Stomach smooth muscle (tissue), 2 donors: ENCODE measurements at regions not wholly inside any gene's neighbourhood (a gene's known extent, or its start where the extent isn't known, plus 50 kb on each side); places are given as distances from the start of the nearest gene placed in this dataset.

ENCODE experiments used
- H3K27ac ChIP-seq: one replicate; pipeline ENCODE4 v1.7.0; 2013; ENCODE audit warnings: mild to moderate bottlenecking, low read length, inconsistent platforms
- H3K27me3 ChIP-seq, 2 donors: one replicate each; pipeline ENCODE4 v1.7.0; 2013; ENCODE audit warnings: low read length in 2 of 2; ENCODE audit not compliant: insufficient read depth in 2 of 2, control insufficient read depth in 1 of 2
- H3K36me3 ChIP-seq, 2 donors: one replicate each; pipeline ENCODE4 v1.7.0; 2013; ENCODE audit warnings: low read length in 2 of 2; ENCODE audit not compliant: control insufficient read depth in 2 of 2, insufficient read depth in 2 of 2
- H3K4me1 ChIP-seq: one replicate; pipeline ENCODE4 v1.7.0; 2013; ENCODE audit warnings: low read length; ENCODE audit not compliant: control insufficient read depth, insufficient read depth
- H3K4me3 ChIP-seq, 2 donors: one replicate each; pipeline ENCODE4 v1.7.0; 2013; ENCODE audit warnings: low read length in 2 of 2
- H3K9ac ChIP-seq, 2 donors: one replicate each; pipeline ENCODE4 v1.7.0; 2013; ENCODE audit warnings: low read length in 2 of 2, mild to moderate bottlenecking in 1 of 2
- H3K9me3 ChIP-seq, 2 donors: one replicate each; pipeline ENCODE4 v1.7.0; 2013; ENCODE audit warnings: low read length in 2 of 2; ENCODE audit not compliant: control insufficient read depth in 2 of 2
- donor health status: healthy.
- donor health status: Pancreatic carcinoma.

DNA sequence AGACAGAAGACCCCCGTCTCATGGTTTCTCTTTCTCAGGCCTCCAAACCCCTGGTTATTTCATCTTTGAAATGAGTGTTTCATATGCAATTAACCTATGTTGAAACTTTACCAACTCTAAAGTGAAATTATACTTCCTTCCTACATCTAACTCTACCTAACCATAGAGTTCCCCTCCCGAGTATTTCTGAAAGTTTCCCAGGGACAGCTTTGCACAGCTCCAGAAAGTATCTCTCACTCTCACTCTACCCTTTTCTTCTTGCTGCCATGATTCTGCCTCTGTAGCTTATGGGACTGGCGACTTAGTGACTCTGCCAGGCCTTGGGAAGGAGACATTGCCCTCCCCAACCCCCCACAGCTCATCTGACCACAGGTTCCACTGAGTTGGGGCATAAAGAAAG, 107.9 kb downstream of the B3GNT2 start:
- no peak overlapping the region for H3K4me3 ChIP-seq
- H3K27ac ChIP-seq: no peak overlapping the region
- no peaks in the 10 kb centered on the region for H3K9me3 ChIP-seq
- no peak overlapping the region for H3K9ac ChIP-seq
- peaks cover 11% of the 10 kb centered on the region for H3K4me1 ChIP-seq
- H3K36me3 ChIP-seq: no peaks in the 10 kb centered on the region
- no peaks in the 10 kb centered on the region for H3K27me3 ChIP-seq

DNA sequence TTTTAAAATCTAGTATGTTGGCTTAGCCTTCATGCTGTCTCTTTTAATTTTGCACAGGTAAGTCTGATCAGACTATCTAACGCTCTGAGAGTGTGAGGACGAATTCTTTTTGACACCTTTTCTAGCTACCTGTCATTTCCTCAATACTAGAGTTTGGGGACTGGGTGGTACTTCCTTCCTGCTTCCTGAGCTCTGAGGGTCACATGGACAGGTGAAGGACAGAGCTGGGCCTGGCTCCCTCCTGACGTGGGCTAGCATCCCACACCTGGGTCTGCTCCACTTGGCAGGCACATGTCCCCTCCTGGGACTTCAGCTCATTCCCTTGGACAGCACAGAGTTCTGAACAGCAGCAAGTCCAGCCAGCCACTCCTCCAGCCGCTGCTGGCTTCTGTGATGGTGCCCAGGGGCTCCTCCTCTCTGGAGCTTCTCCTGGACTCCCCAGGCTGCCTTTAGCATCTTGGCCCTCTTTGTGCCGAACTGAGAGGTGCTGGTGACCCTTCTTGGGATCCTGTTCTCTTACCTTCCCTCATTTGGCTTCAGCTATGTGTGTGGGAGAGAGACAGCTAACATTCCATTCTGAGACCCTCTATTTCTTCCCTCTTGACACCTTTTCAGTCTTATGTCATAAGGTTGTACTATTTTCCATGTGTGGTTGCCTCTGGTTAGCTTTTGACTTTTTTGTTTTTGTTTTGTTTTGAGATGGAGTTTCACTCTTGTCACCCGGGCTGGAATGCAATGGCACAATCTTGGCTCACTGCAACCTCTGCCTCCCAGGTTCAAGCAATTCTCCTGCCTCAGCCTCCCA, 106.9 kb downstream of the B3GNT2 start:
- Histone ChIP-seq H3K27ac (no peak overlapping the region), H3K27me3 (no peaks in the 10 kb centered on the region), H3K9me3 (no peaks in the 10 kb centered on the region), H3K9ac (no peak overlapping the region), H3K4me3 (no peak overlapping the region), H3K4me1 (peaks cover 11% of the 10 kb centered on the region), H3K36me3 (no peaks in the 10 kb centered on the region)

DNA sequence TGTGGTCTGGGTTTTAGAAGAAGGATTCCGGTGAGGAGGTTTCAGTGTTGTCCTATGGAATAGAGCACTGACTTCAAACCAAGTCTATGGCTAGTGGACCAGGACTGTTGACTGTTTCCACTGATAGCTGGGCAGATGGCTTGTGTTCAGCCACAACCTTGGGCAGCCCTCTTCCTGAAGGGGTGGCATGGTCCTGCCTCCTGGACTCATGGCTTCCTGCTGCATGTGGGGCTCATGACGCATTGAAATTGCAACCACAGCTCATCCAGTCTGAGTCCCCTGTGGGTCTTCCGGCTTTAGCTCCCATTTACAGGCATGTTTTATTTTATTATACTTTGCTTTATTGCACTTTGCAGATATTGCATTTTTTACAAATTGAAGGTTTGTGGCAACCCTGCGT, 105.0 kb downstream of the B3GNT2 start:
- Histone ChIP-seq H3K9me3 (no peaks in the 10 kb centered on the region), H3K4me3 (no peak overlapping the region), H3K27me3 (no peaks in the 10 kb centered on the region)

DNA sequence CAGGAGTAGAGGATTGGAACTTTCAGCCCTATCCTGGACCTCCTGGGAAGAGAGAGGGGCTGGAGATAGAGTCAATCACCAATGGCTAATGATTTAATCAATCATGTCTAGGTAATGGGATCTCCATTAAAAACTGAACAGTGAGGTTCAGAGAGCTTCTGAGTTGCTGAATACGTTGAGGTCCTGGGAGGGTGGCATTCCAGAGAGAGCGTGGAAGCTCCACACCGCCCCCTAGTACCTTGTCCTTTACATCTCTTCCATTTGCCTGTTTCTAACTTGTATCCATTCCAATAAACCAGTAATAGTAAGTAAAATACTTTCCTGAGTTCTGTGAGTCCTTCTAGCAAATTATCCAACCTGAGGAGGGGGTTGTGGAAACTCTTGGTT, 101.7 kb downstream of the B3GNT2 start:
- H3K27me3 ChIP-seq: no peaks in the 10 kb centered on the region
- H3K9ac ChIP-seq: no peak overlapping the region
- peaks cover 15% of the 10 kb centered on the region for H3K4me1 ChIP-seq
- H3K4me3 ChIP-seq: no peak overlapping the region
- no peaks in the 10 kb centered on the region for H3K9me3 ChIP-seq
- H3K36me3 ChIP-seq: no peaks in the 10 kb centered on the region
- no peak overlapping the region for H3K27ac ChIP-seq

More for the DNA sequence above, 105.0 kb downstream of the B3GNT2 start:
- Histone ChIP-seq H3K36me3 (no peaks in the 10 kb centered on the region), H3K9ac (no peak overlapping the region), H3K27ac (no peak overlapping the region), H3K4me1 (peaks cover 5% of the 10 kb centered on the region)

DNA sequence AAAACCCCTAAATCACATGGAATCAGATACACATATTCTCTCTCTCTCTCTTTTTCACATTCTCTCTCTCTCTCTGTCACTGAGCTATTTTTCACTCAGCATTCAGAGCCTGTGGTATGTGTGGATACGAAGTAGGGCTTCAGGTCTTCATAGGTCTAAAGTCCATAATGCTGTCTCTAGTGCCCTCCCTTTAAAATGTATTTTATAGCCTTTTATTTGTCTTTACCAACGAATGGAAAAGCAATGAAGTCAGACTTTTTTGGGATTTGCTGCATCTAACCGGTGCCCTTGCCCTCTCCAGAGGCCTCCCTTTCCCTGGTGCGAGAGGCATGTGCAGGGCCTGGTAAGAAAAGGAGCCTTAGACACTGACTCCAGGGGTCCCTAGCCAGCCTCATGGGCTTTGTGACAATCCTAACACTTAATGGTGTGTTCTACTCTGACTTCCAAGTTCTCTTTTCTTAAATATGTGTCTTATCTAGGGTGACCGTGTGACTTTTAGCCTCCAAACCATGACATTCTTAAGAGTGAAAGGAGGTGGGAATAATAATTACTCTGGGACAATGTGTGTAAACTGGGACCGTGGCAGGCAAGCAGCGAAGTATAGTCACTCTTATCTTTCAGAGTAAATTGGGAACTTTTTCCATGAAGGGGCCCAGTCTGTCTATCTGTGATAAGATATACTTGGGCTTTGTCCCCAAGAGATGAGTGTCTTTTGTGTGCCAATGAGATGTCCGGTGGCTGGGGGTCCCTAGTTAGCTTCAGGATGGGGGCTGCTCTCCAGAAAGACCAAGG, 101.1 kb downstream of the B3GNT2 start:
- Histone ChIP-seq H3K4me3 (no peak overlapping the region), H3K9me3 (no peaks in the 10 kb centered on the region), H3K4me1 (peaks cover 21% of the 10 kb centered on the region), H3K36me3 (no peaks in the 10 kb centered on the region), H3K27me3 (no peaks in the 10 kb centered on the region), H3K27ac (no peak overlapping the region), H3K9ac (no peak overlapping the region)

DNA sequence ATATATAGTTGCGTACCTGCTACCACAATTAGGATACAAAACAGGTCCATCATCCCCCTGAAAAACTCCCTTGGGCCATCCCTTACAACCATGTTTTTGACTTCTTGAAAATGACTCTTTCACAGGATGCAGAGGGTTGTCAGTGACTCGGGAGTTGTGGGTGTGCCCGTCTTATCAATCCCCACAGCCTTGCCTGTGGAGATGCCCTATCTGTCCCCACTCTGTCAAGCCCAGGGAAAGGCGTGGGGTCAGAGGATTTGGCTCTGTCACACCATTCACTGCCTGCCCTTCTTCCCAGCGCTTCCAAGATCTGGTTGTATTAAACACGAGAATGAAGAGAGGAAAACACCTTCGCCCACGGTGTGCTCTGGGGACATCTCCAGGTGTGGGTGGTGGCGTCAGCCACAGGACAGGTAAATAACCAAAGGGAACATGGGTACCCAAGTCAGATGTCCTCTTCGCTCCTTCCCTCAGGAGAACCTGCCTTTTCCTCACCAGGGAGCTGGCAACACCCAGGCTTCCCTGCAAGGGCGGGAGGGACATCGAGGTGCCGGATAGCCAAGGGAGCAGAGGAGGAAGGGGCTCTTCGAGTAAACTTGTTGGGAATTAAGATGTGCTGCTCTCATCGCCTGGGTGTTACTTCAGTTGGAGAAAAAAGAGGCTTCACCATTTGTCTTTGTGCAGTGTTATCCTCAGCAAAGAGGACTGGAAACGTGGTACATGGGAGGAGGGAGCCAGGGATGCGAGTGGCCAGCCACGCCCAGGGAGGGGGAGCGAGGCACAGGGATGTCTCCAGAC, 100.3 kb downstream of the B3GNT2 start:
- Histone ChIP-seq H3K36me3 (no peaks in the 10 kb centered on the region), H3K9ac (no peak overlapping the region), H3K4me3 (no peak overlapping the region), H3K4me1 (peaks cover 24% of the 10 kb centered on the region), H3K9me3 (no peaks in the 10 kb centered on the region), H3K27ac (no peak overlapping the region), H3K27me3 (no peaks in the 10 kb centered on the region)

DNA sequence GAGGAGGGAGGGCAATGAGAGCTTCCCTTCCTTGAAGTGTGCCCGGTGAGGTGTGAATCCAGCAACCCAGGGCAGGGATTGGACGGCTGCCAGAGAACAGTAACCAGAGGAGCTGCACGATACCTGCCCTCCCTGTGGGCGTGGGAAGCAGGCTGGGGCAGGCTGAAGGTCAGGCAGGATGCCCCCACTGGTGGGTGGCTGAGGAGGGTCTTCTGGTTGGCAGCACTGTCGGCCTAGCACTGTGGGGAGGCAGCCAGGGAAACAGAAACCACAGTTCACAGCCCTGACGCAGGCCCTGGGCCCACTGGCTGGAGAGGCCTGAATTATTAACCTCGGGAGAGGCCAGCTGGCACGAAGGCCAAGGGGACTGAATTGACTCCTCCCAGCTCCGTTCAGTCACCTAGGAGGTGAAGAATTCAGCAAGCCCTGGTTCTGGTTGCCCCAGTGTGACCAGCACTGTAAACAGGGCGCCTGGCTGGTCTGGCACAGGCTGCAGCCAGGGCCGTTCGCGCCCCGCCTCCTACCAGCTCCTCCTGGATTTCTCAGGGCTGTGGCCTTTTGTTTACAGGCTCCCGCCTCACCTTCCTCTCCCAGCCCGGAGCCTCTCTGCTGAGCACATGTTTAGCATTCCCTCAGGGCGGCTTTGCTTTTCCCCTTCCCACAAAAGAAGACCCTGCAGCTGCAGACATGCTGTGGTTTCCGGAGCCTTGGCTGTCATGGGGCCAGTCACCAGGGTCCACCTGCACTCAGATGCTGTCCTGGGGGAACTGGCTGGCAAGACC, 97.8 kb downstream of the B3GNT2 start:
- Histone ChIP-seq H3K4me3 (peak overlapping the region in 1 of 2 donors; percentile 44), H3K9me3 (no peaks in the 10 kb centered on the region), H3K27ac (no peak overlapping the region), H3K4me1 (peaks cover 24% of the 10 kb centered on the region), H3K36me3 (no peaks in the 10 kb centered on the region), H3K9ac (peak overlapping the region; percentile 46 to 60), H3K27me3 (no peaks in the 10 kb centered on the region)

DNA sequence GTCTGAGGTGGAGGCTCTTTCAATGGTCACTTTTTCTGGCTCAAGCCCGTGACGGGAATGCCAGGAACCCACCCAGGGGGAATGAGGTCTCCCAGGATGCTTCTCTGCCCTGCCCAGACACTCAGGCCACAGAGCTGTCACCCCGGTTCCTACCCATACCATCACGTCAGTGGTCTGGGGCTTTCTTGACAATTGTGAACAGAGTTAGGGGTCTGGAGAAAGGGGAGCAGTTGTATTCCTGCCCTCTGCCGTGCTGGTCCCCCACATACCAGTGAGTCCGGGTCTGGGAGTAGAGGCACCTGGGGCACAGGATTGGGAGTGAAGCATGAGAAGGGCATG, 97.2 kb downstream of the B3GNT2 start:
- Histone ChIP-seq H3K9me3 (no peaks in the 10 kb centered on the region), H3K4me3 (peak overlapping the region in 1 of 2 donors; percentile 44), H3K36me3 (no peaks in the 10 kb centered on the region), H3K27me3 (no peaks in the 10 kb centered on the region), H3K9ac (peak overlapping the region; percentile 46 to 60), H3K4me1 (peaks cover 24% of the 10 kb centered on the region), H3K27ac (peak overlapping the region; percentile 46)

DNA sequence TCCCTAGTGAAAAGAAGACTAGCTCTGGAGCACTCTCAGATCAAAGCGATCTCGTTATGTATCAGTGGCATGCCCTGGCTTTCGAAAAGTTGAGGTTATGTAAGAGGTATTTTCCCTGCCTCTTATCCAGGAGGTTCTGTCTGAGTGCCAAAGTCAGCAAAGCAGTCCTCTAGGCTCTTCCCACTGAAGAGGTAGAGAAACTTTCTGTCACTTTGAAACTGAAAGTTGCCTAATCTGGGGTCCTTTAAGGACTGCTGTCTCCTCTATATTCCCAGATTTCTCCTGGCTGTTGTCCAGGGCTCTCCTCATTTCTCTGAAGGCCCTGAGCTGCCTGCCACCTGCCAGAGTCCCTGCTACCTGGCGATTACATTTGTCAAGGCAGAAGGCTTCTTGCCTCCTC, 96.3 kb downstream of the B3GNT2 start:
- H3K9me3 ChIP-seq: no peaks in the 10 kb centered on the region
- no peaks in the 10 kb centered on the region for H3K27me3 ChIP-seq
- no peaks in the 10 kb centered on the region for H3K36me3 ChIP-seq
- peaks cover 27% of the 10 kb centered on the region for H3K4me1 ChIP-seq
- no peak overlapping the region for H3K9ac ChIP-seq
- H3K27ac ChIP-seq: peak overlapping the region; percentile 46
- peak overlapping the region in 1 of 2 donors; percentile 54 for H3K4me3 ChIP-seq

DNA sequence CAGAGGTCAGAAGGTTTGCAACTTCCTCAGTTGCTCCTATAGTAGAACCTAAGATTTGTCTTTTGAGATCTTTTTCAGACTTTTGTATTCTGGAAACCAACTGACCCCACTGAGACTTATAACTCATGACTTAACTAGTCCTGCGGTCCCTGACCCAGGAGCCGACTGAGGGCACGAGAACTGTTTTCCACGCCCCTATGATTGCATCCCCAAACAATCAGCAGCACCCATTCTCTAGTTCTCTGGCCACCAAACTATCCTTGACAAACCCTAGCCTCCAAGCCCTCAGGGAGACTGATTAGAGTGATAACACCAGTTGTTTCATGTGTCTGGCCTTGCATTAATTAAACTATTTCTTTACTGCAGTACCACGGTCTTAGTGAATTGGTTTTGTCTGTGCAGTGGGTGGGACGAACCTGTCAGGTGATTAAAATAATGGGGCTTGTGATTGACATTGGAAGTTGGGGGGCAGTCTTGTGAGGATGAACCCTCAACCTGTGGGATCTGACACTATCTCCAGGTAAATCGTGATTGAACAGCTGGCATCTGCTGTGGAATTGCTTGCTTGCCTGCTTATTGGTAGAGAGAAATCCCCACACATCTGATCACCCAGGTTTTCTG, 95.7 kb downstream of the B3GNT2 start:
- Histone ChIP-seq H3K36me3 (no peaks in the 10 kb centered on the region), H3K4me3 (peak overlapping the region in 1 of 2 donors; percentile 54), H3K4me1 (peaks cover 27% of the 10 kb centered on the region), H3K9me3 (no peaks in the 10 kb centered on the region), H3K9ac (no peak overlapping the region), H3K27ac (no peak overlapping the region), H3K27me3 (no peaks in the 10 kb centered on the region)
